Activated CD4-positive, alpha-beta memory T cell treated with anti-CD3 and anti-CD28 coated beads for 36 hours (primary cell): ENCODE measurements at regions not wholly inside any gene's neighbourhood (a gene's known extent, or its start where the extent isn't known, plus 50 kb on each side); places are given as distances from the start of the nearest gene placed in this dataset.

ENCODE experiments used
- CTCF ChIA-PET: fragments of 350-600 bp; sonication (Branson Sonifier 250); formaldehyde crosslinking; loops from one replicate; lab custom pipeline; 2021; ENCODE audit warnings: antibody characterized with exemption, inconsistent platforms; lab: Charles Lee
- POLR2A ChIA-PET: fragments of 350-600 bp; sonication (Branson Sonifier 250); formaldehyde crosslinking; loops from one replicate; lab custom pipeline; 2021; ENCODE audit warnings: antibody characterized with exemption; lab: Charles Lee
- DNase-seq: peaks from one replicate; pipeline ENCODE4 v3.0.0-alpha.2; 2020
- H3K27ac Mint-ChIP-seq: one replicate; pipeline ENCODE4 v1.8.0; 2021; ENCODE audit warnings: mixed read lengths
- H3K27me3 Mint-ChIP-seq: one replicate; pipeline ENCODE4 v1.8.0; 2021; ENCODE audit warnings: mixed read lengths
- H3K36me3 Mint-ChIP-seq: one replicate; pipeline ENCODE4 v1.8.0; 2021; ENCODE audit warnings: mixed read lengths
- H3K4me1 Mint-ChIP-seq: one replicate; pipeline ENCODE4 v1.8.0; 2021; ENCODE audit warnings: low read depth, mixed read lengths
- H3K4me3 Mint-ChIP-seq: one replicate; pipeline ENCODE4 v1.8.0; 2021; ENCODE audit warnings: mild to moderate bottlenecking, mixed read lengths
- H3K9me3 Mint-ChIP-seq: one replicate; pipeline ENCODE4 v1.8.0; 2021; ENCODE audit warnings: mixed read lengths
- intact Hi-C: fragments of 100-400 bp; cut with micrococcal nuclease; formaldehyde crosslinking; loops from one replicate; pipeline ENCODE4 v1.15.1; 2023

- H3K27ac Mint-ChIP-seq, result no peak overlapping the region
- no peak overlapping the region for H3K4me3 Mint-ChIP-seq
- intact Hi-C loops, result no loop called here
- no peaks in the 10 kb centered on the region for H3K27me3 Mint-ChIP-seq
- no peaks in the 10 kb centered on the region for H3K9me3 Mint-ChIP-seq
- ChIA-PET POLR2A (no interaction called here), CTCF (interaction anchor here (1.0 to 6.3 kb wide), 3 partner anchors 225 to 493 kb away, joined by 3 to 49 read pairs (median 8); no protein-coding TSS in a partner anchor)
- no peaks in the 10 kb centered on the region for H3K4me1 Mint-ChIP-seq
- no peak for DNase-seq
- no peaks in the 10 kb centered on the region for H3K36me3 Mint-ChIP-seq
Measured at GRCh38 chr7:86923527-86923926, 135.9 kb downstream of the ELAPOR2 start.

- H3K27ac Mint-ChIP-seq, result no peak overlapping the region
- POLR2A ChIA-PET, result no interaction called here
- intact Hi-C loops, result no loop called here
Measured at GRCh38 chr7:86920154-86920553, 139.3 kb downstream of the ELAPOR2 start.

GRCh38 chr7:86918245-86918644 is 141.2 kb downstream of the ELAPOR2 start:
- Mint-ChIP-seq H3K9me3 (no peaks in the 10 kb centered on the region), H3K4me1 (peaks cover 7% of the 10 kb centered on the region), H3K36me3 (no peaks in the 10 kb centered on the region), H3K4me3 (no peak overlapping the region), H3K27me3 (no peaks in the 10 kb centered on the region), H3K27ac (no peak overlapping the region)
- ChIA-PET CTCF (interaction anchor here (1.1 to 3.9 kb wide), 3 partner anchors 8 to 318 kb away, joined by 4 to 22 read pairs (median 4); no protein-coding TSS in a partner anchor), POLR2A (interaction anchor here (0.6 kb wide), 1 partner anchor 892 kb away, joined by 3 read pairs; no protein-coding TSS in a partner anchor)
- DNase-seq, result no peak
- intact Hi-C loops, result no loop called here

More at GRCh38 chr7:86920154-86920553, 139.3 kb downstream of the ELAPOR2 start:
- Mint-ChIP-seq H3K36me3 (no peaks in the 10 kb centered on the region), H3K4me3 (no peak overlapping the region), H3K4me1 (peaks cover 7% of the 10 kb centered on the region), H3K27me3 (no peaks in the 10 kb centered on the region), H3K9me3 (no peaks in the 10 kb centered on the region)
- DNase-seq, result no peak
- CTCF ChIA-PET, result no interaction called here

- Mint-ChIP-seq H3K36me3 (no peaks in the 10 kb centered on the region), H3K4me3 (no peak overlapping the region), H3K27ac (no peak overlapping the region), H3K9me3 (no peaks in the 10 kb centered on the region), H3K27me3 (no peaks in the 10 kb centered on the region), H3K4me1 (peaks cover 7% of the 10 kb centered on the region)
- POLR2A ChIA-PET, result interaction anchor here (0.6 kb wide), 1 partner anchor 390 kb away, joined by 3 read pairs; no protein-coding TSS in a partner anchor
- intact Hi-C loops, result no loop called here
- DNase-seq, result no peak
- CTCF ChIA-PET, result interaction anchor here (0.6 to 3.9 kb wide), 2 partner anchors 10 to 232 kb away, joined by 3 to 22 read pairs; no protein-coding TSS in a partner anchor
Measured at GRCh38 chr7:86916277-86916825, 143.1 kb downstream of the ELAPOR2 start.

GRCh38 chr7:86914551-86914950 is 144.9 kb downstream of the ELAPOR2 start:
- intact Hi-C loops, result loop anchor here (2.0 kb wide), 1 partner anchor 502 kb away; no protein-coding TSS in a partner anchor

More at GRCh38 chr7:86914551-86914950, 144.9 kb downstream of the ELAPOR2 start:
- Mint-ChIP-seq H3K4me1 (peaks cover 7% of the 10 kb centered on the region), H3K27ac (no peak overlapping the region), H3K27me3 (no peaks in the 10 kb centered on the region), H3K4me3 (no peak overlapping the region), H3K9me3 (no peaks in the 10 kb centered on the region), H3K36me3 (no peaks in the 10 kb centered on the region)
- no peak for DNase-seq
- POLR2A ChIA-PET, result no interaction called here
- CTCF ChIA-PET, result interaction anchor here (1.1 kb wide), 1 partner anchor 502 kb away, joined by 5 read pairs; no protein-coding TSS in a partner anchor
